SK-N-SH (cell line): ENCODE measurements at regions not wholly inside any gene's neighbourhood (a gene's known extent, or its start where the extent isn't known, plus 50 kb on each side); places are given as distances from the start of the nearest gene placed in this dataset.

Source experiments
- CTCF ChIA-PET: fragments of 300-600, 350-600 bp; formaldehyde crosslinking; extraction: SDS; loops from one replicate; lab custom pipeline; 2021; lab: Yijun Ruan, JAX
- POLR2A ChIA-PET: fragments of 350-600 bp; sonication (Branson Sonifier 250); formaldehyde crosslinking; extraction: SDS; loops from one replicate; lab custom pipeline; 2020; ENCODE audit warnings: antibody characterized with exemption, inconsistent platforms; lab: Yijun Ruan, JAX
- DNase-seq: peaks from one replicate; pipeline ENCODE4 v3.0.0; 2012
- H2AFZ ChIP-seq: fragments of 200-600 bp; sonication (generic); 2 replicates; pipeline ENCODE4 v1.8.1; 2016; ENCODE audit warnings: antibody characterized with exemption, mild to moderate bottlenecking, low read depth
- H3F3A ChIP-seq: fragments of 200-600 bp; sonication (generic); replicated peaks from 2 replicates; pipeline ENCODE3; 2016; ENCODE audit warnings: antibody characterized with exemption, mild to moderate bottlenecking; ENCODE audit not compliant: insufficient read depth
- H3K27ac ChIP-seq, 2 experiments: fragments of 200-500 bp in 1 of 2; fragments of 200-600 bp in 1 of 2; sonication (Bioruptor generic) in 1 of 2; sonication (generic), shearing (Covaris generic) in 1 of 2; 2 replicates each; pipeline versions ENCODE4 v1.5.1 to v1.6.1; 2014 to 2016; ENCODE audit warnings: low read depth in 2 of 2, inconsistent platforms in 1 of 2, low read length in 1 of 2, mild to moderate bottlenecking in 1 of 2, mixed read lengths in 1 of 2
- H3K27me3 ChIP-seq: fragments of 200-600 bp; sonication (generic), shearing (Covaris generic); 2 replicates; pipeline ENCODE4 v1.6.1; 2016; ENCODE audit warnings: mixed run types; ENCODE audit not compliant: insufficient read depth
- H3K36me3 ChIP-seq, 2 experiments: fragments of 200-500 bp in 1 of 2; fragments of 200-600 bp in 1 of 2; sonication (Bioruptor generic) in 1 of 2; sonication (generic) in 1 of 2; replicated peaks in 1 of 2; 2 replicates each; pipeline versions ENCODE3 to v1.5.1; 2014 to 2016; ENCODE audit warnings: low read length in 1 of 2, mild to moderate bottlenecking in 1 of 2; ENCODE audit not compliant: insufficient read depth in 2 of 2, control insufficient read depth in 1 of 2
- H3K4me1 ChIP-seq, 2 experiments: fragments of 200-500 bp in 1 of 2; fragments of 200-600 bp in 1 of 2; sonication (Bioruptor generic) in 1 of 2; sonication (generic), shearing (Covaris generic) in 1 of 2; 2 replicates each; pipeline versions ENCODE4 v1.5.1 to v1.6.1; 2014 to 2016; ENCODE audit warnings: low read depth in 1 of 2, low read length in 1 of 2, mixed run types in 1 of 2; ENCODE audit not compliant: insufficient read depth in 2 of 2, control insufficient read depth in 1 of 2
- H3K4me2 ChIP-seq: fragments of 200-600 bp; sonication (generic), shearing (Covaris generic); 2 replicates; pipeline ENCODE4 v1.6.1; 2017; ENCODE audit warnings: mixed run types
- H3K4me3 ChIP-seq, 2 experiments: fragments of 200-500 bp in 1 of 2; fragments of 200-600 bp in 1 of 2; sonication (Bioruptor generic) in 1 of 2; sonication (generic), shearing (Covaris generic) in 1 of 2; 2 replicates each; pipeline versions ENCODE4 v1.5.1 to v1.8.1; 2014 to 2016; ENCODE audit warnings: low read depth in 2 of 2, inconsistent platforms in 1 of 2, low read length in 1 of 2, mild to moderate bottlenecking in 1 of 2, mixed read lengths in 1 of 2, moderate library complexity in 1 of 2
- H3K79me2 ChIP-seq: fragments of 200-600 bp; sonication (generic); 2 replicates; pipeline ENCODE4 v1.8.1; 2017; ENCODE audit warnings: mild to moderate bottlenecking; ENCODE audit not compliant: insufficient read depth
- H3K9ac ChIP-seq: fragments of 200-600 bp; sonication (generic); 2 replicates; pipeline ENCODE4 v1.6.1; 2017; ENCODE audit warnings: mixed run types
- H3K9me2 ChIP-seq: fragments of 200-600 bp; sonication (generic); 2 replicates; pipeline ENCODE4 v1.6.1; 2017; ENCODE audit warnings: mixed run types
- H3K9me3 ChIP-seq: fragments of 200-600 bp; sonication (generic); 2 replicates; pipeline ENCODE4 v1.6.1; 2017; ENCODE audit warnings: mixed run types, mild to moderate bottlenecking, moderate library complexity
- H4K20me1 ChIP-seq: fragments of 200-600 bp; sonication (generic); 2 replicates; pipeline ENCODE4 v1.6.1; 2017; ENCODE audit warnings: mild to moderate bottlenecking, mixed run types; ENCODE audit not compliant: insufficient read depth
- EZH2phosphoT487 ChIP-seq: fragments of 200-600 bp; sonication (generic); IDR thresholded peaks from 2 replicates; pipeline ENCODE4 v1.6.1; 2017; ENCODE audit warnings: low read depth, mixed run types, mild to moderate bottlenecking, antibody characterized with exemption, moderate library complexity, borderline replicate concordance
- FOXM1 ChIP-seq: IDR thresholded peaks from 2 replicates; pipeline ENCODE4 v1.4.0; 2012; ENCODE audit warnings: low read depth, mild to moderate bottlenecking
- GABPA ChIP-seq: IDR thresholded peaks from 2 replicates; pipeline ENCODE4 v1.4.0; 2012; ENCODE audit warnings: low read depth, mild to moderate bottlenecking
- GATA2 ChIP-seq: sonication (generic); formaldehyde crosslinking; IDR thresholded peaks from 2 replicates; pipeline ENCODE4 v1.5.0; 2020; ENCODE audit warnings: mild to moderate bottlenecking, missing genetic modification reagents
- JUND ChIP-seq: IDR thresholded peaks from 2 replicates; pipeline ENCODE4 v1.4.0; 2012
- MEF2A ChIP-seq: IDR thresholded peaks from 2 replicates; pipeline ENCODE4 v1.4.0; 2012; ENCODE audit warnings: low read depth, borderline replicate concordance
- MXI1 ChIP-seq: IDR thresholded peaks from 2 replicates; pipeline ENCODE4 v1.6.1; 2012; ENCODE audit warnings: mild to moderate bottlenecking, low read depth, low read length, improper control_type of control experiment
- NFIC ChIP-seq: IDR thresholded peaks from 2 replicates; pipeline ENCODE4 v1.4.0; 2012; ENCODE audit warnings: borderline replicate concordance
- NRF1 ChIP-seq: IDR thresholded peaks from 2 replicates; pipeline ENCODE4 v1.6.1; 2012; ENCODE audit warnings: low read depth, mild to moderate bottlenecking, low read length
- SIN3A ChIP-seq: IDR thresholded peaks from 2 replicates; pipeline ENCODE4 v1.6.1; 2012; ENCODE audit warnings: low read depth, mild to moderate bottlenecking, low read length, moderate library complexity, borderline replicate concordance
- TAF1 ChIP-seq: IDR thresholded peaks from 2 replicates; pipeline ENCODE4 v1.6.1; 2012; ENCODE audit warnings: low read depth, mild to moderate bottlenecking, low read length, moderate library complexity, borderline replicate concordance
- WGBS: methylation state at CpG from one replicate; pipeline ENCODE4 v1.1.6; 2017; ENCODE audit warnings: low lambda C conversion rate; 5-methylcytosine and 5-hydroxymethylcytosine counted together
- TF ChIP-seq, protein P1 (sequence below): fragments of 200-600 bp; sonication (generic); IDR thresholded peaks from 2 replicates; pipeline ENCODE4 v1.6.1; 2017; ENCODE audit warnings: antibody characterized with exemption, mild to moderate bottlenecking, moderate library complexity
- TF ChIP-seq, protein P2 (sequence below): fragments of 150-350 bp; IDR thresholded peaks from 2 replicates; pipeline ENCODE4 v1.6.1; 2017; ENCODE audit warnings: antibody characterized with exemption, low read length, low read depth, borderline replicate concordance
- TF ChIP-seq, protein P3 (sequence below): IDR thresholded peaks from 2 replicates; pipeline ENCODE4 v1.6.1; 2012; ENCODE audit warnings: mild to moderate bottlenecking, low read depth, low read length, moderate library complexity
- TF ChIP-seq, protein P4 (sequence below): IDR thresholded peaks from 2 replicates; pipeline ENCODE4 v1.4.0; 2012; ENCODE audit warnings: low read depth, borderline replicate concordance

DNA sequence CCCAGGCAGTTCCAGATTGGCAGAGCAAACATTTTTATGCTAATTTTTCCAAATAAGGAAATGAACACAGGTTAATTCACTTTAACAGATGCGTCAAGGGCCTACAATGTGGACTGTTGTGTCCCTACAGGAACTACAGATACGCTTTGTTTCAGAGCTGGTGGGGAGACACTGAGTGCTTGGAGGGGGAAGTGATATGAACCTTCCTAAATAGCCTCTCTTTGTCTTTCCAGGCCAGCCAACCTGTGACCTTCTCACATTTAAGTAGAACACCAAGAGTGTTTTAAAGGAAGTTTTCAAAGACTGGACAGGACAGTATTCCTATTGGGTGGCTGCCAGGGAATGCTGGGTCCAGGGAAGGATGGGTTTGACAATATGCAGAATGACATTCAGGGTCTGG, 141.3 kb downstream of the ZNF664 start:
- no peak overlapping the region for H3K27ac ChIP-seq
- H3K9ac ChIP-seq = no peak overlapping the region
- H2AFZ ChIP-seq = no peak overlapping the region
- no peaks in the 10 kb centered on the region for H4K20me1 ChIP-seq
- no peak overlapping the region for H3K4me2 ChIP-seq
- no peak for DNase-seq
- H3K9me3 ChIP-seq = no peaks in the 10 kb centered on the region
- no peaks in the 10 kb centered on the region for H3F3A ChIP-seq
- H3K36me3 ChIP-seq = no peaks in the 10 kb centered on the region
- ChIA-PET CTCF (no interaction called here), POLR2A (no interaction called here)
- 23% methylated on average over 2 of the region's 2 CpGs for WGBS
- no peak for TF ChIP-seq GABPA
- TF ChIP-seq, protein P1, sequence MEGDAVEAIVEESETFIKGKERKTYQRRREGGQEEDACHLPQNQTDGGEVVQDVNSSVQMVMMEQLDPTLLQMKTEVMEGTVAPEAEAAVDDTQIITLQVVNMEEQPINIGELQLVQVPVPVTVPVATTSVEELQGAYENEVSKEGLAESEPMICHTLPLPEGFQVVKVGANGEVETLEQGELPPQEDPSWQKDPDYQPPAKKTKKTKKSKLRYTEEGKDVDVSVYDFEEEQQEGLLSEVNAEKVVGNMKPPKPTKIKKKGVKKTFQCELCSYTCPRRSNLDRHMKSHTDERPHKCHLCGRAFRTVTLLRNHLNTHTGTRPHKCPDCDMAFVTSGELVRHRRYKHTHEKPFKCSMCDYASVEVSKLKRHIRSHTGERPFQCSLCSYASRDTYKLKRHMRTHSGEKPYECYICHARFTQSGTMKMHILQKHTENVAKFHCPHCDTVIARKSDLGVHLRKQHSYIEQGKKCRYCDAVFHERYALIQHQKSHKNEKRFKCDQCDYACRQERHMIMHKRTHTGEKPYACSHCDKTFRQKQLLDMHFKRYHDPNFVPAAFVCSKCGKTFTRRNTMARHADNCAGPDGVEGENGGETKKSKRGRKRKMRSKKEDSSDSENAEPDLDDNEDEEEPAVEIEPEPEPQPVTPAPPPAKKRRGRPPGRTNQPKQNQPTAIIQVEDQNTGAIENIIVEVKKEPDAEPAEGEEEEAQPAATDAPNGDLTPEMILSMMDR = no peak
- TF ChIP-seq, protein P2, sequence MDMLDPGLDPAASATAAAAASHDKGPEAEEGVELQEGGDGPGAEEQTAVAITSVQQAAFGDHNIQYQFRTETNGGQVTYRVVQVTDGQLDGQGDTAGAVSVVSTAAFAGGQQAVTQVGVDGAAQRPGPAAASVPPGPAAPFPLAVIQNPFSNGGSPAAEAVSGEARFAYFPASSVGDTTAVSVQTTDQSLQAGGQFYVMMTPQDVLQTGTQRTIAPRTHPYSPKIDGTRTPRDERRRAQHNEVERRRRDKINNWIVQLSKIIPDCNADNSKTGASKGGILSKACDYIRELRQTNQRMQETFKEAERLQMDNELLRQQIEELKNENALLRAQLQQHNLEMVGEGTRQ = no peak
- no peak for TF ChIP-seq FOXM1
- no peak for TF ChIP-seq TAF1
- no peak for TF ChIP-seq EZH2phosphoT487
- no peak for TF ChIP-seq SIN3A
- TF ChIP-seq JUND = no peak
- TF ChIP-seq, protein P3, sequence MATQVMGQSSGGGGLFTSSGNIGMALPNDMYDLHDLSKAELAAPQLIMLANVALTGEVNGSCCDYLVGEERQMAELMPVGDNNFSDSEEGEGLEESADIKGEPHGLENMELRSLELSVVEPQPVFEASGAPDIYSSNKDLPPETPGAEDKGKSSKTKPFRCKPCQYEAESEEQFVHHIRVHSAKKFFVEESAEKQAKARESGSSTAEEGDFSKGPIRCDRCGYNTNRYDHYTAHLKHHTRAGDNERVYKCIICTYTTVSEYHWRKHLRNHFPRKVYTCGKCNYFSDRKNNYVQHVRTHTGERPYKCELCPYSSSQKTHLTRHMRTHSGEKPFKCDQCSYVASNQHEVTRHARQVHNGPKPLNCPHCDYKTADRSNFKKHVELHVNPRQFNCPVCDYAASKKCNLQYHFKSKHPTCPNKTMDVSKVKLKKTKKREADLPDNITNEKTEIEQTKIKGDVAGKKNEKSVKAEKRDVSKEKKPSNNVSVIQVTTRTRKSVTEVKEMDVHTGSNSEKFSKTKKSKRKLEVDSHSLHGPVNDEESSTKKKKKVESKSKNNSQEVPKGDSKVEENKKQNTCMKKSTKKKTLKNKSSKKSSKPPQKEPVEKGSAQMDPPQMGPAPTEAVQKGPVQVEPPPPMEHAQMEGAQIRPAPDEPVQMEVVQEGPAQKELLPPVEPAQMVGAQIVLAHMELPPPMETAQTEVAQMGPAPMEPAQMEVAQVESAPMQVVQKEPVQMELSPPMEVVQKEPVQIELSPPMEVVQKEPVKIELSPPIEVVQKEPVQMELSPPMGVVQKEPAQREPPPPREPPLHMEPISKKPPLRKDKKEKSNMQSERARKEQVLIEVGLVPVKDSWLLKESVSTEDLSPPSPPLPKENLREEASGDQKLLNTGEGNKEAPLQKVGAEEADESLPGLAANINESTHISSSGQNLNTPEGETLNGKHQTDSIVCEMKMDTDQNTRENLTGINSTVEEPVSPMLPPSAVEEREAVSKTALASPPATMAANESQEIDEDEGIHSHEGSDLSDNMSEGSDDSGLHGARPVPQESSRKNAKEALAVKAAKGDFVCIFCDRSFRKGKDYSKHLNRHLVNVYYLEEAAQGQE = no peak
- no peak for TF ChIP-seq MXI1
- TF ChIP-seq, protein P4, sequence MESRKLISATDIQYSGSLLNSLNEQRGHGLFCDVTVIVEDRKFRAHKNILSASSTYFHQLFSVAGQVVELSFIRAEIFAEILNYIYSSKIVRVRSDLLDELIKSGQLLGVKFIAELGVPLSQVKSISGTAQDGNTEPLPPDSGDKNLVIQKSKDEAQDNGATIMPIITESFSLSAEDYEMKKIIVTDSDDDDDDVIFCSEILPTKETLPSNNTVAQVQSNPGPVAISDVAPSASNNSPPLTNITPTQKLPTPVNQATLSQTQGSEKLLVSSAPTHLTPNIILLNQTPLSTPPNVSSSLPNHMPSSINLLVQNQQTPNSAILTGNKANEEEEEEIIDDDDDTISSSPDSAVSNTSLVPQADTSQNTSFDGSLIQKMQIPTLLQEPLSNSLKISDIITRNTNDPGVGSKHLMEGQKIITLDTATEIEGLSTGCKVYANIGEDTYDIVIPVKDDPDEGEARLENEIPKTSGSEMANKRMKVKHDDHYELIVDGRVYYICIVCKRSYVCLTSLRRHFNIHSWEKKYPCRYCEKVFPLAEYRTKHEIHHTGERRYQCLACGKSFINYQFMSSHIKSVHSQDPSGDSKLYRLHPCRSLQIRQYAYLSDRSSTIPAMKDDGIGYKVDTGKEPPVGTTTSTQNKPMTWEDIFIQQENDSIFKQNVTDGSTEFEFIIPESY = no peak
- no peak for TF ChIP-seq NRF1
- no peak for TF ChIP-seq NFIC
- no peak for TF ChIP-seq MEF2A
- TF ChIP-seq GATA2 = no peak
- H3K27me3 ChIP-seq = no peaks in the 10 kb centered on the region
- H3K4me3 ChIP-seq = no peak overlapping the region
- H3K79me2 ChIP-seq = no peaks in the 10 kb centered on the region
- no peaks in the 10 kb centered on the region for H3K9me2 ChIP-seq
- no peaks in the 10 kb centered on the region; a peak in 1 of 4 replicates for H3K4me1 ChIP-seq
